Progenitor cell of endocrine pancreas (in vitro differentiated cells): ENCODE measurements at regions not wholly inside any gene's neighbourhood (a gene's known extent, or its start where the extent isn't known, plus 50 kb on each side); places are given as distances from the start of the nearest gene placed in this dataset.

Source experiments
- DNase-seq: peaks from one replicate; pipeline ENCODE4 v3.0.0; 2021; ENCODE audit warnings: low spot score; ENCODE audit not compliant: unreplicated experiment
- H3K27ac Mint-ChIP-seq: 2 replicates; pipeline ENCODE4 v1.8.0; 2021; ENCODE audit warnings: mild to moderate bottlenecking, moderate library complexity, mixed read lengths
- H3K27me3 Mint-ChIP-seq: 2 replicates; pipeline ENCODE4 v1.8.0; 2021; ENCODE audit warnings: mixed read lengths
- H3K36me3 Mint-ChIP-seq: 2 replicates; pipeline ENCODE4 v1.8.0; 2022; ENCODE audit warnings: mixed read lengths; ENCODE audit not compliant: insufficient read depth
- H3K4me1 Mint-ChIP-seq: 2 replicates; pipeline ENCODE4 v1.8.0; 2021; ENCODE audit warnings: low read depth, mixed read lengths
- H3K4me3 Mint-ChIP-seq: 2 replicates; pipeline ENCODE4 v1.8.0; 2021; ENCODE audit warnings: low read depth, mild to moderate bottlenecking, moderate library complexity, mixed read lengths
- H3K9me3 Mint-ChIP-seq: 2 replicates; pipeline ENCODE4 v1.8.0; 2021; ENCODE audit warnings: low read depth, mixed read lengths
- TF ChIP-seq, protein P1 (sequence below): fragments of 200-600 bp; sonication (generic); IDR thresholded peaks from one replicate; pipeline ENCODE4 v1.5.0; 2021; ENCODE audit warnings: antibody characterized with exemption, mild to moderate bottlenecking; ENCODE audit not compliant: unreplicated experiment

DNA sequence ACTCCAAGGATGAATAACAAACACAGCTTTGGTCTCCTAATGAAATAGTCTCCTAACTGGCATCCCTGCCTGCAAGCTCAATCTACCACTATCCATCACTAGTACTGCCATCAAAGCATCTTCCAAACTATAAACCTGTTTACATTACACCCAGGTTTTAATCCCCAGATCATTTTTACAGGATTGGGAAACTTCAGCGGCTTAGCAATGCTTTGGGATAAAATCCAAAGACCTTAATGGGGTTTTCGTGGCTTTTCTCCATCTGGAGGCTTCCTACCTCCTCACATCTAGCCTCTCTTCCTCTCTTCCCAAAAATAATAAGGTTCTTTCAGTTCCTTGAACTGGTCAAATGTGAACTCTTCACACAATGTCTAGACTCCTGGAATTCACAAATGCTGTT, 92.2 kb upstream of the SETBP1 start:
- H3K36me3 Mint-ChIP-seq, result no peaks in the 10 kb centered on the region

DNA sequence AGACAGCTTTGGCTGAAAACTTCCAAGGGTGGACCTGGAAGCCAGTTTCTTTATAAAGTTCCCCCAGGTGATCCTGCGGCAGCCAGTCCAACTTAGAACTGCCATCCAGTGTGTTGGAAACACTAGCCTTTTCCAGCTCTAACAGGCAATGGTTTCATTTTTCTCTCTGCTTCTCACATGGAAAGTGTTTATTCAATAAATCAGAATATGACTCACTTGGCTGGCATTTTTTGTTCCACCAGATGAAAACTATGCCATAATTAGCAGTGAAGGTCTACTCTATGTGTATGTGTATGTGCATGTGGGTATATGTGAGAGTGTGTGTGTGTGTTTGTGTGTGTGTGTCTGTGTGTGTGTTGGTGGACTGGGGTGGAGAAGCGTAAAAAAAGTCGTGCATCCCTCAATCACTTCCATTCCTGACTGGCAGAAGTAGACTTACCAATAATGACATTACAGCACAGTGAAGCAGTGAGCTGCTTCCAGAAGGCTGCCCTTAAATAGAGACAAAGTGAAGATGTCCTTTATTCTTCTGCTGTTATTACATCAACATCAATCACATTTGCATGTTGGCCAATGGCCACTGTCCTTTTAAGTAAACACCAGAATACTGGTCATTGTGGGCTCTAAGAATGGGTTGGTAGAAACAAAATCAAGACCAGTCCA, 90.9 kb upstream of the SETBP1 start:
- Mint-ChIP-seq H3K27ac (no peak overlapping the region), H3K36me3 (no peaks in the 10 kb centered on the region), H3K4me3 (no peak overlapping the region), H3K27me3 (no peaks in the 10 kb centered on the region), H3K4me1 (peaks cover 2% of the 10 kb centered on the region), H3K9me3 (no peaks in the 10 kb centered on the region)
- TF ChIP-seq, protein P1, sequence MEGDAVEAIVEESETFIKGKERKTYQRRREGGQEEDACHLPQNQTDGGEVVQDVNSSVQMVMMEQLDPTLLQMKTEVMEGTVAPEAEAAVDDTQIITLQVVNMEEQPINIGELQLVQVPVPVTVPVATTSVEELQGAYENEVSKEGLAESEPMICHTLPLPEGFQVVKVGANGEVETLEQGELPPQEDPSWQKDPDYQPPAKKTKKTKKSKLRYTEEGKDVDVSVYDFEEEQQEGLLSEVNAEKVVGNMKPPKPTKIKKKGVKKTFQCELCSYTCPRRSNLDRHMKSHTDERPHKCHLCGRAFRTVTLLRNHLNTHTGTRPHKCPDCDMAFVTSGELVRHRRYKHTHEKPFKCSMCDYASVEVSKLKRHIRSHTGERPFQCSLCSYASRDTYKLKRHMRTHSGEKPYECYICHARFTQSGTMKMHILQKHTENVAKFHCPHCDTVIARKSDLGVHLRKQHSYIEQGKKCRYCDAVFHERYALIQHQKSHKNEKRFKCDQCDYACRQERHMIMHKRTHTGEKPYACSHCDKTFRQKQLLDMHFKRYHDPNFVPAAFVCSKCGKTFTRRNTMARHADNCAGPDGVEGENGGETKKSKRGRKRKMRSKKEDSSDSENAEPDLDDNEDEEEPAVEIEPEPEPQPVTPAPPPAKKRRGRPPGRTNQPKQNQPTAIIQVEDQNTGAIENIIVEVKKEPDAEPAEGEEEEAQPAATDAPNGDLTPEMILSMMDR, result no peak
- no peak for DNase-seq

More for the DNA sequence above, 92.2 kb upstream of the SETBP1 start:
- Mint-ChIP-seq H3K4me3 (no peak overlapping the region), H3K27me3 (no peaks in the 10 kb centered on the region), H3K4me1 (no peaks in the 10 kb centered on the region), H3K27ac (no peak overlapping the region), H3K9me3 (peaks cover 3% of the 10 kb centered on the region)
- TF ChIP-seq, protein P1, result no peak
- no peak for DNase-seq

DNA sequence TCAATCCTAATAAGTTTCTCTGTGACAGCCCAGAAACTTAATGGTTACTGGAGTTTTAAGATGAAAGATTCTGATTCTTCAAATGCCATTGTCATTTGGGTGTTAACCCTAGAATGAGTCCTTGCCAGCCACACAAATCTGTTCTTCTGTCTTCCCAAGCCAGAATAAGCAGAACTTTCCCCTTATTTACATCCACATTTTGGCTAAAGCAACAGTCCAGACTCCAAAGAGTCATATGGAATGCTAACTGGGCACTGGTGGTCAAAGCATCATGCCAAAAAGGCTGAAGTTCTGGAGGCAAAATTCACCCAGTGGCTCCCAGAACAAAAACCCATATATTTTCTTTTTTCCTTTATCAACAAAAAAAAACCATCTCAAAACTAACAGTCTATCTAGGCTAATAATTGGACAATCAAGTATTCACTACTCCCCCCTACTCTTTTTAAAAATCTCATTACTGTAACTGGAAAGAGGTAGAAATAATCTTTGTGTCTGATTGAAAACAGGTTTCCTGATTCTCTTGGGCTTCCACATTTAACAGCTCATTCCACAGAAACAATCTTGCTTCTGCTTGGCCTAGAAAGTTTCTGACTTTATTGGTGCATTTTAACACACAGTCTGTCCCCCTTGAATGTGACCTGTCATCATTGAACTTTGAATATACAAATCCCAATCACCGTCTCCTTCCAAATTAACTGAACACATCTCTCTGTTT, 89.6 kb upstream of the SETBP1 start:
- no peaks in the 10 kb centered on the region for H3K27me3 Mint-ChIP-seq
- TF ChIP-seq, protein P1, result no peak
- H3K4me1 Mint-ChIP-seq, result peaks cover 2% of the 10 kb centered on the region
- no peak overlapping the region for H3K4me3 Mint-ChIP-seq
- H3K27ac Mint-ChIP-seq, result no peak overlapping the region
- no peaks in the 10 kb centered on the region for H3K9me3 Mint-ChIP-seq
- H3K36me3 Mint-ChIP-seq, result no peaks in the 10 kb centered on the region
- no peak for DNase-seq

- TF ChIP-seq, protein P1, result no peak
- no peaks in the 10 kb centered on the region for H3K27me3 Mint-ChIP-seq
- H3K4me3 Mint-ChIP-seq, result no peak overlapping the region
- no peaks in the 10 kb centered on the region for H3K36me3 Mint-ChIP-seq
- H3K27ac Mint-ChIP-seq, result no peak overlapping the region
- DNase-seq, result no peak
- H3K9me3 Mint-ChIP-seq, result no peaks in the 10 kb centered on the region
- peaks cover 2% of the 10 kb centered on the region for H3K4me1 Mint-ChIP-seq
Measured at GRCh38 chr18:44592639-44593038, 88.0 kb upstream of the SETBP1 start.

- Mint-ChIP-seq H3K27ac (no peak overlapping the region), H3K36me3 (no peaks in the 10 kb centered on the region), H3K4me3 (no peak overlapping the region), H3K4me1 (peaks cover 2% of the 10 kb centered on the region), H3K9me3 (no peaks in the 10 kb centered on the region), H3K27me3 (no peaks in the 10 kb centered on the region)
- TF ChIP-seq, protein P1, result no peak
- no peak for DNase-seq
Measured at GRCh38 chr18:44594799-44595467, 85.8 kb upstream of the SETBP1 start.
